K562 (cell line): ENCODE measurements at regions not wholly inside any gene's neighbourhood (a gene's known extent, or its start where the extent isn't known, plus 50 kb on each side); places are given as distances from the start of the nearest gene placed in this dataset.

Experiments
- ATAC-seq: fragments of 200-7000 bp; cut with Tn5 transposase; 3 replicates; pipeline ENCODE4 v1.9.1; 2020; ENCODE audit warnings: moderate library complexity
- BruUV-seq: library from RNA; stranded (reverse); fragments of 400-500 nt; replicated peaks from 2 replicates; lab custom pipeline; 2021; lab: Mats Ljungman, UMichigan
- CTCF ChIA-PET: fragments of 300-600 bp; formaldehyde crosslinking; extraction: SDS; loops from one replicate; lab custom pipeline; 2021; ENCODE audit warnings: low intra/inter-chr PET ratio; lab: Yijun Ruan, JAX
- POLR2A ChIA-PET: fragments of 300-600, 350-650 bp; sonication (Branson Sonifier 250); formaldehyde crosslinking; extraction: SDS; loops from one replicate; lab custom pipeline; 2021; ENCODE audit warnings: antibody characterized with exemption, inconsistent platforms; lab: Yijun Ruan, JAX
- DNase-seq, 4 experiments: peaks; one replicate each; pipeline versions ENCODE4 v3.0.0 to v3.0.0-alpha.2; 2011 to 2018; ENCODE audit warnings: low spot score in 3 of 4, mixed read lengths in 3 of 4; ENCODE audit errors: extremely low read depth in 1 of 4
- FAIRE-seq: peaks from 2 replicates; lab custom pipeline; 2011; peaks lifted over from hg19 to GRCh38; lab: Jason Lieb, UNC
- H2AFZ ChIP-seq: 2 replicates; pipeline ENCODE4 v1.6.0; 2011; ENCODE audit warnings: low read depth, low read length, control low read depth, inconsistent platforms
- H3K27ac ChIP-seq: fragments of 200-600 bp; 3 replicates; pipeline ENCODE4 v1.8.0; 2011; ENCODE audit warnings: low read depth, mild to moderate bottlenecking, control low read depth, inconsistent platforms, low read length, moderate library complexity, mixed read lengths; ENCODE audit errors: extremely low read depth
- H3K27me3 ChIP-seq, 2 experiments: fragments of 300-600 bp in 1 of 2; 2 replicates in 1 of 2; 3 replicates in 1 of 2; pipeline versions ENCODE4 v1.6.0 to v1.8.0; 2011; ENCODE audit warnings: inconsistent platforms in 2 of 2, low read length in 2 of 2, mild to moderate bottlenecking in 1 of 2, mixed read lengths in 1 of 2, moderate library complexity in 1 of 2; ENCODE audit not compliant: control insufficient read depth in 2 of 2, insufficient read depth in 2 of 2
- H3K36me3 ChIP-seq: fragments of 300-600 bp; 3 replicates; pipeline ENCODE4 v1.8.0; 2011; ENCODE audit warnings: mild to moderate bottlenecking, low read length, inconsistent platforms; ENCODE audit not compliant: control insufficient read depth, insufficient read depth
- H3K4me1 ChIP-seq, 2 experiments: fragments of 200-600 bp in 1 of 2; replicated peaks in 1 of 2; 2 replicates in 1 of 2; 3 replicates in 1 of 2; pipeline versions ENCODE4 v1.5.1 to v1.8.0; 2011; ENCODE audit warnings: inconsistent platforms in 2 of 2, low read length in 2 of 2, mild to moderate bottlenecking in 1 of 2, mixed read lengths in 1 of 2, moderate library complexity in 1 of 2; ENCODE audit not compliant: control insufficient read depth in 2 of 2, insufficient read depth in 2 of 2
- H3K4me2 ChIP-seq: 2 replicates; pipeline ENCODE4 v1.6.1; 2011; ENCODE audit warnings: low read length, control low read depth, inconsistent platforms, mixed read lengths; ENCODE audit not compliant: insufficient read depth
- H3K4me3 ChIP-seq: fragments of 200-600 bp; sonication (generic), shearing (Covaris generic); 2 replicates; pipeline ENCODE4 v1.5.1; 2016; ENCODE audit warnings: control low read depth, inconsistent platforms
- H3K79me2 ChIP-seq: fragments of 200-600 bp; 3 replicates; pipeline ENCODE4 v1.8.0; 2011; ENCODE audit warnings: low read length, inconsistent platforms; ENCODE audit not compliant: control insufficient read depth, insufficient read depth
- H3K9ac ChIP-seq, 2 experiments: 2 replicates each; pipeline versions ENCODE4 v1.6.0 to v1.6.1; 2011; ENCODE audit warnings: low read depth in 2 of 2, low read length in 2 of 2, control low read depth in 1 of 2, inconsistent platforms in 1 of 2, mild to moderate bottlenecking in 1 of 2, mixed read lengths in 1 of 2; ENCODE audit not compliant: insufficient read depth in 1 of 2
- H3K9me1 ChIP-seq: one replicate; pipeline ENCODE4 v1.6.0; 2011; ENCODE audit warnings: inconsistent platforms, mild to moderate bottlenecking, low read length, moderate library complexity; ENCODE audit not compliant: control insufficient read depth, insufficient read depth
- H3K9me3 ChIP-seq: replicated peaks from 2 replicates; pipeline ENCODE4 v1.5.1; 2011; ENCODE audit warnings: low read depth, low read length, inconsistent platforms; ENCODE audit not compliant: control insufficient read depth, insufficient read depth
- H4K20me1 ChIP-seq: replicated peaks from 2 replicates; pipeline ENCODE4 v1.6.1; 2011; ENCODE audit warnings: low read length, inconsistent platforms, mixed read lengths; ENCODE audit not compliant: control insufficient read depth, insufficient read depth
- ATF4 ChIP-seq: fragments of 450-650 bp; formaldehyde crosslinking; IDR thresholded peaks from 2 replicates; pipeline ENCODE4 v1.4.0; 2022; ENCODE audit warnings: mild to moderate bottlenecking, moderate library complexity
- CBX5 ChIP-seq: IDR thresholded peaks from 2 replicates; pipeline ENCODE4 v1.6.1; 2014; ENCODE audit warnings: low read depth, borderline replicate concordance
- CCAR2 ChIP-seq: fragments of 200-400 bp; formaldehyde crosslinking; IDR thresholded peaks from 2 replicates; pipeline ENCODE4 v1.6.1; 2017; ENCODE audit warnings: mild to moderate bottlenecking, low read depth, low read length
- PHB2 ChIP-seq: fragments of 450-650 bp; IDR thresholded peaks from 2 replicates; pipeline ENCODE4 v1.6.1; 2017; ENCODE audit warnings: low read depth
- POLR2B ChIP-seq: fragments of 450-650 bp; IDR thresholded peaks from 2 replicates; pipeline ENCODE4 v1.6.1; 2018; ENCODE audit warnings: low read depth; ENCODE audit not compliant: partially characterized antibody
- STAG1 ChIP-seq: sonication (generic); formaldehyde crosslinking; IDR thresholded peaks from 2 replicates; pipeline ENCODE4 v1.5.0; 2020; ENCODE audit warnings: missing genetic modification reagents, borderline replicate concordance
- TRIM24 ChIP-seq, 2 experiments: fragments of 450-650 bp; IDR thresholded peaks; 2 replicates each; pipeline ENCODE4 v1.6.1; 2016
- ZNF395 ChIP-seq: fragments of 200-800 bp; sonication (Bioruptor generic); IDR thresholded peaks from 2 replicates; pipeline ENCODE4 v1.6.1; 2017; ENCODE audit warnings: missing genetic modification characterization, missing compliant biosample characterization
- ZNF507 ChIP-seq: conservative IDR thresholded peaks from 2 replicates; pipeline ENCODE4 v1.6.1; 2017; ENCODE audit warnings: missing genetic modification characterization, missing compliant biosample characterization
- WGBS: fragments of 100-300 bp; shearing (Covaris generic); methylation state at CpG from one replicate; pipeline ENCODE4 v1.1.6; 2016; ENCODE audit warnings: low coverage, mixed read lengths; ENCODE audit not compliant: insufficient coverage; ENCODE audit errors: missing lambda C conversion rate; 5-methylcytosine and 5-hydroxymethylcytosine counted together
- in situ Hi-C: fragments of 300-500 bp; cut with MboI; formaldehyde crosslinking; loops from 4 replicates; pipeline ENCODE4 v1.15.0; 2018; ENCODE audit warnings: inconsistent platforms, mixed read lengths
- intact Hi-C: fragments of 100-400 bp; cut with micrococcal nuclease; formaldehyde crosslinking; loops from 2 replicates; pipeline ENCODE4 v1.14.2; 2022
- TF ChIP-seq, protein P1 (sequence below): sonication (generic); formaldehyde crosslinking; IDR thresholded peaks from 2 replicates; pipeline ENCODE4 v1.8.0; 2022; ENCODE audit warnings: mild to moderate bottlenecking, missing genetic modification reagents
- TF ChIP-seq, protein P2 (sequence below): sonication (generic); formaldehyde crosslinking; IDR thresholded peaks from 2 replicates; pipeline ENCODE4 v1.8.0; 2022; ENCODE audit warnings: mild to moderate bottlenecking, missing genetic modification reagents
- TF ChIP-seq, protein P3 (sequence below): fragments of 250-450 bp; sonication (Bioruptor Pico); IDR thresholded peaks from 2 replicates; pipeline ENCODE4 v1.5.0; 2021

GRCh38 chr1:76715474-76715873, 151.8 kb upstream of the ST6GALNAC5 start:
- H3K4me1 ChIP-seq: no peaks in the 10 kb centered on the region
- no peak for TF ChIP-seq STAG1
- TF ChIP-seq, protein P1, sequence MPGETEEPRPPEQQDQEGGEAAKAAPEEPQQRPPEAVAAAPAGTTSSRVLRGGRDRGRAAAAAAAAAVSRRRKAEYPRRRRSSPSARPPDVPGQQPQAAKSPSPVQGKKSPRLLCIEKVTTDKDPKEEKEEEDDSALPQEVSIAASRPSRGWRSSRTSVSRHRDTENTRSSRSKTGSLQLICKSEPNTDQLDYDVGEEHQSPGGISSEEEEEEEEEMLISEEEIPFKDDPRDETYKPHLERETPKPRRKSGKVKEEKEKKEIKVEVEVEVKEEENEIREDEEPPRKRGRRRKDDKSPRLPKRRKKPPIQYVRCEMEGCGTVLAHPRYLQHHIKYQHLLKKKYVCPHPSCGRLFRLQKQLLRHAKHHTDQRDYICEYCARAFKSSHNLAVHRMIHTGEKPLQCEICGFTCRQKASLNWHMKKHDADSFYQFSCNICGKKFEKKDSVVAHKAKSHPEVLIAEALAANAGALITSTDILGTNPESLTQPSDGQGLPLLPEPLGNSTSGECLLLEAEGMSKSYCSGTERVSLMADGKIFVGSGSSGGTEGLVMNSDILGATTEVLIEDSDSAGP (CRISPR knock-in tag): no peak
- no peak for TF ChIP-seq ZNF395 (CRISPR knock-in tag)
- TF ChIP-seq, protein P2, sequence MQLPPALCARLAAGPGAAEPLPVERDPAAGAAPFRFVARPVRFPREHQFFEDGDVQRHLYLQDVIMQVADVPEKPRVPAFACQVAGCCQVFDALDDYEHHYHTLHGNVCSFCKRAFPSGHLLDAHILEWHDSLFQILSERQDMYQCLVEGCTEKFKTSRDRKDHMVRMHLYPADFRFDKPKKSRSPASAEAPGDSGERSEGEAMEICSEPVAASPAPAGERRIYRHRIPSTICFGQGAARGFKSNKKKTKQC: no peak
- TF ChIP-seq ZNF507 (tag): no peak
- TF ChIP-seq CBX5: no peak
- TF ChIP-seq POLR2B: no peak
- no peak for TF ChIP-seq ATF4 (CRISPR knock-in tag)
- TF ChIP-seq CCAR2: no peak
- TF ChIP-seq TRIM24 (IDR thresholded peaks at IDR 0.05): no peak
- TF ChIP-seq PHB2: no peak
- TF ChIP-seq, protein P3, sequence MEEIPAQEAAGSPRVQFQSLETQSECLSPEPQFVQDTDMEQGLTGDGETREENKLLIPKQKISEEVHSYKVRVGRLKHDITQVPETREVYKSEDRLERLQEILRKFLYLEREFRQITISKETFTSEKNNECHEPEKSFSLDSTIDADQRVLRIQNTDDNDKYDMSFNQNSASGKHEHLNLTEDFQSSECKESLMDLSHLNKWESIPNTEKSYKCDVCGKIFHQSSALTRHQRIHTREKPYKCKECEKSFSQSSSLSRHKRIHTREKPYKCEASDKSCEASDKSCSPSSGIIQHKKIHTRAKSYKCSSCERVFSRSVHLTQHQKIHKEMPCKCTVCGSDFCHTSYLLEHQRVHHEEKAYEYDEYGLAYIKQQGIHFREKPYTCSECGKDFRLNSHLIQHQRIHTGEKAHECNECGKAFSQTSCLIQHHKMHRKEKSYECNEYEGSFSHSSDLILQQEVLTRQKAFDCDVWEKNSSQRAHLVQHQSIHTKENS: no peak
- TF ChIP-seq, all 486 proteins: peak for 0
- 9% methylated on average over 1 of the region's 1 CpG for WGBS
- ChIA-PET POLR2A (no interaction called here), CTCF (no interaction called here)
- intact Hi-C loops (no loop called here), in situ Hi-C loops (no loop called here)
- no peak overlapping the region for H3K4me3 ChIP-seq
- BruUV-seq: no TSS peak
- no peaks in the 10 kb centered on the region for H3K27me3 ChIP-seq
- H3K79me2 ChIP-seq: no peaks in the 10 kb centered on the region
- no peaks in the 10 kb centered on the region for H4K20me1 ChIP-seq
- H3K36me3 ChIP-seq: no peaks in the 10 kb centered on the region
- no peak overlapping the region for H2AFZ ChIP-seq
- DNase-seq: no peak
- H3K9ac ChIP-seq: no peak overlapping the region
- H3K9me1 ChIP-seq: no peaks in the 10 kb centered on the region
- H3K9me3 ChIP-seq: no peaks in the 10 kb centered on the region
- H3K4me2 ChIP-seq: no peak overlapping the region
- no peak for ATAC-seq
- no peak for FAIRE-seq
- no peak overlapping the region for H3K27ac ChIP-seq
